Adrenal gland (tissue), 5 donors: ENCODE measurements at regions not wholly inside any gene's neighbourhood (a gene's known extent, or its start where the extent isn't known, plus 50 kb on each side); places are given as distances from the start of the nearest gene placed in this dataset.

ENCODE experiments used
- POLR2A ChIP-seq, 2 donors: fragments of 450-650 bp; IDR thresholded peaks; one replicate each; pipeline ENCODE4 v1.6.1; 2017; ENCODE audit warnings: antibody characterized with exemption in 2 of 2, mild to moderate bottlenecking in 2 of 2, moderate library complexity in 1 of 2
- TF ChIP-seq, protein P1 (sequence below), 6 experiments: fragments of 450-650 bp in 4 of 6; fragments of 200-600 bp in 2 of 6; sonication (generic) in 1 of 6; IDR thresholded peaks; 1 replicate in 5 of 6; 2 replicates in 1 of 6; pipeline versions ENCODE4 v1.5.1 to v1.8.0; 2016 to 2021; ENCODE audit warnings: antibody characterized with exemption in 6 of 6, mild to moderate bottlenecking in 2 of 6, moderate library complexity in 1 of 6
- donor health status: DM: no; HTN: no; CAD: no.

DNA sequence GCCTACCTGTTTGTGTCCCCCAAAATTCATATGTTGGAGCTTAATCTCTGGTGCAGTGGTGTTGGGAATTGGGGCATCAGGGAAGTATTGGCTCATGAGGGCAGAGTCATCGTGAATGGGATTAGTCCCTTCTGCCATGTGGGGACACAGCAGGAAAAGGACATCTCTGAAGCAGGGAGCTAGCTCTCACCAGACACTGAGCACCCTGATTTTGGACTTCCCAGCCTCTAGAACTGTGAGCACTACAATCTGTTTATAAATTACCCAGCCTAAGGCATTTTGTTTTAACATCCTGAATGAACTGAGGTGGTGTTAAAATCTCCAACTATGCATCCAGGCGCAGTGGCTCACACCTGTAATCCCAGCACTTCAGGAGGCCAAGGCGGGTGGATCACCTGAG, 206.0 kb downstream of the SEC14L1 start:
- TF ChIP-seq, protein P1, sequence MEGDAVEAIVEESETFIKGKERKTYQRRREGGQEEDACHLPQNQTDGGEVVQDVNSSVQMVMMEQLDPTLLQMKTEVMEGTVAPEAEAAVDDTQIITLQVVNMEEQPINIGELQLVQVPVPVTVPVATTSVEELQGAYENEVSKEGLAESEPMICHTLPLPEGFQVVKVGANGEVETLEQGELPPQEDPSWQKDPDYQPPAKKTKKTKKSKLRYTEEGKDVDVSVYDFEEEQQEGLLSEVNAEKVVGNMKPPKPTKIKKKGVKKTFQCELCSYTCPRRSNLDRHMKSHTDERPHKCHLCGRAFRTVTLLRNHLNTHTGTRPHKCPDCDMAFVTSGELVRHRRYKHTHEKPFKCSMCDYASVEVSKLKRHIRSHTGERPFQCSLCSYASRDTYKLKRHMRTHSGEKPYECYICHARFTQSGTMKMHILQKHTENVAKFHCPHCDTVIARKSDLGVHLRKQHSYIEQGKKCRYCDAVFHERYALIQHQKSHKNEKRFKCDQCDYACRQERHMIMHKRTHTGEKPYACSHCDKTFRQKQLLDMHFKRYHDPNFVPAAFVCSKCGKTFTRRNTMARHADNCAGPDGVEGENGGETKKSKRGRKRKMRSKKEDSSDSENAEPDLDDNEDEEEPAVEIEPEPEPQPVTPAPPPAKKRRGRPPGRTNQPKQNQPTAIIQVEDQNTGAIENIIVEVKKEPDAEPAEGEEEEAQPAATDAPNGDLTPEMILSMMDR (IDR thresholded peaks at IDR 0.05): no peak
- TF ChIP-seq POLR2A (IDR thresholded peaks at IDR 0.05): no peak
